SK-N-SH (cell line): ENCODE measurements at regions not wholly inside any gene's neighbourhood (a gene's known extent, or its start where the extent isn't known, plus 50 kb on each side); places are given as distances from the start of the nearest gene placed in this dataset.

Experiments used
- EP300 ChIP-seq, 2 experiments: IDR thresholded peaks; 2 replicates each; pipeline versions ENCODE4 v1.4.0 to v1.6.1; 2012; ENCODE audit warnings: borderline replicate concordance in 1 of 2, low read depth in 1 of 2, low read length in 1 of 2
- NFIC ChIP-seq: IDR thresholded peaks from 2 replicates; pipeline ENCODE4 v1.4.0; 2012; ENCODE audit warnings: borderline replicate concordance
- TF ChIP-seq, protein P1 (sequence below): IDR thresholded peaks from 2 replicates; pipeline ENCODE4 v1.6.1; 2012; ENCODE audit warnings: mild to moderate bottlenecking, low read depth, low read length, moderate library complexity

DNA sequence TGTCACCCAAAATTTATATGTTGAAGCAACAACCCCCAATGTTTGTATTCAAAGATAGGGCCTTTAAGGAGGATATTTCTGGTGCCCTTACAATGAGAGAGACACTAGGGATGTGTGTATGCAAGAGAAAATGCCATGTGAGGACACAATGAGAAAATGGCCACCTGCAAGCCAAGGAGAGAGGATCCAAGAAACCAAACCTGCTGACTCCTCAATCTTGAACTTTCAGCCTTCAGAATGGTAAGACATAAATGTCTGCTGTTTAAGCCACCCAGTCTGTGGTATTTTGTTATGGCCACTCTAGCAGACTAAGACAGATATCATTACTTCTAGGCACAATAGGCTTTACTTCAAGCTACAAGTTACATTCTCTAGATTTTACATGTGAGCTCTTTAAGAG lies 1145.1 kb upstream of the MAP3K7 start:
- TF ChIP-seq, protein P1, sequence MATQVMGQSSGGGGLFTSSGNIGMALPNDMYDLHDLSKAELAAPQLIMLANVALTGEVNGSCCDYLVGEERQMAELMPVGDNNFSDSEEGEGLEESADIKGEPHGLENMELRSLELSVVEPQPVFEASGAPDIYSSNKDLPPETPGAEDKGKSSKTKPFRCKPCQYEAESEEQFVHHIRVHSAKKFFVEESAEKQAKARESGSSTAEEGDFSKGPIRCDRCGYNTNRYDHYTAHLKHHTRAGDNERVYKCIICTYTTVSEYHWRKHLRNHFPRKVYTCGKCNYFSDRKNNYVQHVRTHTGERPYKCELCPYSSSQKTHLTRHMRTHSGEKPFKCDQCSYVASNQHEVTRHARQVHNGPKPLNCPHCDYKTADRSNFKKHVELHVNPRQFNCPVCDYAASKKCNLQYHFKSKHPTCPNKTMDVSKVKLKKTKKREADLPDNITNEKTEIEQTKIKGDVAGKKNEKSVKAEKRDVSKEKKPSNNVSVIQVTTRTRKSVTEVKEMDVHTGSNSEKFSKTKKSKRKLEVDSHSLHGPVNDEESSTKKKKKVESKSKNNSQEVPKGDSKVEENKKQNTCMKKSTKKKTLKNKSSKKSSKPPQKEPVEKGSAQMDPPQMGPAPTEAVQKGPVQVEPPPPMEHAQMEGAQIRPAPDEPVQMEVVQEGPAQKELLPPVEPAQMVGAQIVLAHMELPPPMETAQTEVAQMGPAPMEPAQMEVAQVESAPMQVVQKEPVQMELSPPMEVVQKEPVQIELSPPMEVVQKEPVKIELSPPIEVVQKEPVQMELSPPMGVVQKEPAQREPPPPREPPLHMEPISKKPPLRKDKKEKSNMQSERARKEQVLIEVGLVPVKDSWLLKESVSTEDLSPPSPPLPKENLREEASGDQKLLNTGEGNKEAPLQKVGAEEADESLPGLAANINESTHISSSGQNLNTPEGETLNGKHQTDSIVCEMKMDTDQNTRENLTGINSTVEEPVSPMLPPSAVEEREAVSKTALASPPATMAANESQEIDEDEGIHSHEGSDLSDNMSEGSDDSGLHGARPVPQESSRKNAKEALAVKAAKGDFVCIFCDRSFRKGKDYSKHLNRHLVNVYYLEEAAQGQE, result no peak
- TF ChIP-seq NFIC (no peak), EP300 (IDR thresholded peaks at IDR 0.05; ENCODE audit: borderline replicate concordance in 1 of 2, low read depth in 1 of 2, low read length in 1 of 2) (no peak)
